Hematopoietic multipotent progenitor cell treated with erythropoietin and hydrocortisone succinate and interleukin-3 and kit ligand, for 15 days (in vitro differentiated cells): ENCODE measurements at regions not wholly inside any gene's neighbourhood (a gene's known extent, or its start where the extent isn't known, plus 50 kb on each side); places are given as distances from the start of the nearest gene placed in this dataset.
"Not testable (repeated sequence)": the region's sequence is repeated elsewhere in the genome, so short reads cannot be mapped to it uniquely, and the experiment has no call there.

Source experiments
- DNase-seq: peaks from one replicate; pipeline ENCODE4 v3.0.0-alpha.2; 2015; ENCODE audit warnings: low spot score

DNA sequence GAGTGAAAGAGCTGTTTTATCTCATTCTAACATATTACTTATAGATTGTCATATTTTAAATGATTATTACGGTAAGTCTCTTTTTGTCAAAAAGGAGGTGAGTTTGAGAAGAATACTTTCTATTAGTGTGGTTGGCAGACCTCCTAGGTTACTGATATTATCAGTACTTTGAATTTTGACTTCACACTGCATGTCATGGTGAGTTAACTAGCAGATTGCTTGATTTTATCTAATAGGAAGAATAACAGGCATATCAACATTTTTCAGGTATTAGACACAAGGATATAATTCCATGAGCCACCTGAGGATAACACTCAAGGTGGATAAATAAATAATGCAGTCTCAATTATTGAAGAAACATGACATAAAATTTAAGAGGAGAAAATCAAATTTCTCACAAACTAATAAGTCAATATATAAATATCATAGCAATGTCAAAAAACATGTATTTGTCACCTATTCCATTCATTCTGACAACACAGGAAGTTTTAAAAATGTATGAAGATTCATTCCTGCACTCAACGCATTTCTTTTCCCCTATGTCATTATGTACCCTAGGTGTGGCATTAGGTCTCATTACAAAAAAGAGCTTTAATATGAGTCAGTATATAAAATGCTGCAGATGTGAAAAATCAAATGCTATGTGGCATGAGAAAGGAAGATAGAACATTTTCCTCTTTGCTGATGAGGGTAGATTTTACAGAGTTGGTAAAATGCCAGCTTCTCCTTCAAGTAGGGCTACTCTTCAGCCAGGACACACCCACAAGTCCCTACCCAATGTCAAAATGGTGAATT lies 1621.6 kb downstream of the REEP3 start:
- no peak for DNase-seq

DNA sequence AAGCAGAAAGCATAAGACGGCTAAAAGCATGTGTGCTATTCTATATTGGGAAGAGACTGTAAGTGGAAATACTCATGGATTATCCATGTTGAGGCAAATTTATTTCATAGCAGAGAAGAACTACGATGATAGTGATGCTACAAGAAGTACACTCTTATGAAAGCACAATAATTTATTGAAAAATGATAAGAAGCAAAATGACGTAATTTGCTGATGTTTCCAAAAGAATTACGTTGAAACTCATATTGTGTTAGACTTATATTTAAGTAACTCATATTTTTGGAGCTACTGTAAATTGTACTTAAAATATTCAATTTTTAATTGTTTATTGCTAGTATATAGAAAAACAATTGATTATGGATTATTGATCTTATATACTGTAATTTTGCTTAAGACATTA lies 1622.5 kb downstream of the REEP3 start:
- no peak for DNase-seq

- no peak for DNase-seq
These were observed 1628.7 kb downstream of the REEP3 start for GRCh38 chr10:65149878-65150277.

DNA sequence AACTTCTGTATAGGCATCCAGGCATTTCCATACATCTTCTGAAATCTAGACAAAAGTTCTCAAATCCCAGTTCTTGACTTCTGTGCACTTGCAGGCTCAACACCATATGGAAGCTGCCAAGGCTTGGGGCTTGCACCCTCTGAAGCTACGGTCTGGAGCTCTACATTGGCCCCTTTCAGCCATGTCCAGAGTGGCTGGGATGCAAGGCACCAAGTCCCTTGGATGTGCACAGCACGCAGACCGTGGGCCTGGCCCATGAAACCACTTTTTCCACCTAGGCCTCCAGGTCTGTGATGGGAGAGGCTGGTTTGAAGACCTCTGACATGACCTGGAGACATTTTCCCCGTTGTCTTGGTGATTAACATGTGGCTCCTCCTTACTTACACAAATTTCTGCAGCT lies 1645.1 kb downstream of the REEP3 start:
- DNase-seq, result no peak

DNA sequence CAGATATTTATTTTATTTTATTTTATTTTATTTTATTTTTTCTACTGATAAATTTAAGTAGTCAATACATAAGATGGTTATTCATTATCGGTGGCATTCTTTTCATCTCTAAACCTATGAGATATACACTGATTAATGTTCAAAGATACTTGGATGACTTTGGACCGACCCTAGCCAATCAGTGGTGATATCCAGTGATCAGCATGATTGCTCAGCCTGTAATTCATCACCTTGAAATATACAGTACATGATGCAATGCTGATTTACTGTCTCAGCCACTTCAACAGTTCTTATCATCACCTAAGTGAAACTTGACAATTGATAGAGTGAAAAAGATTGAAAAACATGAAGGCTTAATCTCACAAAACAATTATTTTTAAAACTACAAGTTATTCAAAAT lies 1651.0 kb downstream of the REEP3 start:
- DNase-seq, result no peak

- DNase-seq, result no peak
These were observed 1655.8 kb downstream of the REEP3 start for GRCh38 chr10:65176994-65177393.

- DNase-seq, result no peak
These were observed 1662.0 kb downstream of the REEP3 start for GRCh38 chr10:65183236-65183635.

DNA sequence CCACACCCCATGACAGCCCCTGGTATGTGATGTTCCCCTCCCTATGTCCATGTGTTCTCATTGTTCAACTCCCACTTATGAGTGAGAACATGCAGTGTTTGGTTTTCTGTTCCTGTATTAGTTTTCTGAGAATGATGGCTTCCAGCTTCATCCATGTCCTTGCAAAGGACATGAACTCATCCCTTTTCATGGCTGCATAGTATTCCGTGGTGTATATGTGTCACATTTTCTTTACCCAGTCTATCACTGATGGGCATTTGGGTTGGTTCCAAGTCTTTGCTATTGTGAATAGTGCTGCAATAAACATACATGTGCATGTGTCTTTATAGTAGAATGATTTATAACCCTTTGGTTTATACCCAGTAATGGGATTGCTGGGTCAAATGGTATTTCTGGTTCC lies 1665.5 kb downstream of the REEP3 start:
- not testable (repeated sequence) for DNase-seq

DNA sequence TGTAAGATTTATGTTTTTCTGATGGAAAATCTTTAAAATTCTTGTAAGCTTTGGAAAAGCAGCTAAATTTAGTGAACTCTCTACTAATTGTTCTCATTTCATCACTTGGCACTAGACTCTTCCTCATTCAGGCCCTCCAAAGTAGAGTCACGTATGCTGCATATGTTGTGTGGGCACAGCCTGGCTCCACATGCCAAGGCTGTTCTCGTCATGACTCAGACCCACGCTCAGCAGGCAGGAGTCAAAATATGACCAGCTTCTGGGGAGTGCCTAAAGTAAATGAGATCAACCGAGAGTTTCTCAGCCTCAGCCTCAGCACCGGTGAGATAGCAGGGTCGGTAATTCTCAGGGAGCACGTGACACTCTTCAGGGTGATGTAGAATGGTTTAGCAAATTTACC lies 1672.9 kb downstream of the REEP3 start:
- no peak for DNase-seq

GRCh38 chr10:65194555-65194954 lies 1673.4 kb downstream of the REEP3 start:
- DNase-seq, result no peak

DNA sequence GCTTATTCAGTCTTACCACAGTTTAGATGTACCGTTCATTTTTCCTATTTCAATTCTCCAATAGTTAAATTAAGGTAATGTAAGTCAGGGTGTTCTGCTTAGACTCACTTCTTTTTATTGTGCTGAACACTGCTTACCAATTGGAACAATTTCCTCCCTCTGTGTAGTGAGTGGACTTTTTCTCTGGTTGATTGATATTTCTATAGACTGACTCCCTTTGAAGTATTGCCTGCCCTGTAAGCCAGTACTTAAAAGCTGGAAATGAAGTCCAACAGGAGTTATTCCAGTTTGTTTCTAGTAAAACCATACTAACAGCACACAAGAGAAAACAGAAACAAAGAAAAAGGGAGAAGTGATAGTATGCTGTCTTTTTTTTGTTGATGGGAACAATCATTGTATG lies 1674.9 kb downstream of the REEP3 start:
- DNase-seq, result no peak

GRCh38 chr10:65197935-65198334 lies 1676.7 kb downstream of the REEP3 start:
- DNase-seq, result no peak

GRCh38 chr10:65201491-65201890 lies 1680.3 kb downstream of the REEP3 start:
- DNase-seq, result no peak

DNA sequence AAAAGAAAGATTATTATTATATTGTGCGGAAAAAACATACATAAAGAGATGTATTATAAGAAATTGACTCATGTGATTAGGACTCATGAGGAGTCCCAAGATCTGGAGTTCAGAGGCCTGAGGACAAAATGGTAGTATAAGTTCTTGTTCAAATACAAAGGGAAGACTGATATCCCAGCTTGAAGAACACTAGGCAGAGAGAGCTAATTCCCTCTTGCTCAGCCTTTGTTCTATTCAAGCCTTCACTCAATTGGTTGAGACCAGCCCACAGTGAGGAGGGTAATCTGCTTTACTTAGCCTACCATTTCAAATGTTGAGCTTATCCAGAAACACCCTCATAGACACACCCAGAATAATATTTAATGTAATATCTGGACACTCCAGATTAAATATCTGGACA lies 1683.8 kb downstream of the REEP3 start:
- DNase-seq, result no peak

DNA sequence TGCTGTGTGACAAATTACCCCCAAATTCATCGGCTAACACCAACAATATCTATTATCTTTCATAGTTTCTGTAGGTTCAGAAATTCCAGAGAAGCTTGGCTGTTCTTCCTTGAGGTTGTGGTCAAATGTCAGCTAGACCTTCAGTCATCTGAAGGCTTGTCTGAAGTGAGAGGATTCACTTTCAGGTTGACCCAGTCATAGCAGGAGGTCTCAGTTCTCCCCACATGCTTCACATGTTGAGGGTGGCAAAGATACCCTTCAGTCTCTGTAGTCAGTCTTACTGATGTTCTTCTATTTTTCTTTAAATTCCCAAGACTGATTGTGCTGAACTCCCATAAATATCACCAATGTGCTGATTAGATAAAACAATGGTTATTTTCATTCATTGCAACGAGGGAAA lies 1692.0 kb downstream of the REEP3 start:
- DNase-seq, result no peak

DNA sequence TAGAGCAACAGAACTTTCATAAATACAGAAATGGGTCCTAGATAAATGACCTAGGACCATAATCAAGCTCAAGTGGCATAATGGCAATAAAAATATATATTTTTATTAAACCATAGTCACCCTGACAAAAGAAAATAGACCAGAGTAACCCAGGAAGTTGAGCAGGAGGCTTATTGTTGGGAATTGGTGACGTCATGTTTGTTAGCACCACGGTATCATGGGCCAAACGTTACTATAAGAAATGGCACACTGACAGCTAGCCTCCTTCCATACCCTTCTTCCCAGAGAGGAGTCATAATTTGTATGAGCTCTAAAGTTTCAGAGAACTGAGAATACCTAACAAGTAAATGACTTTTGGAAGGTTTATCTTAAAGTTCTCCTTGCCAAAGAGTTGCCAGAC lies 1698.2 kb downstream of the REEP3 start:
- DNase-seq, result no peak

GRCh38 chr10:65231148-65231547 lies 1694.7 kb upstream of the LRRTM3 start:
- no peak for DNase-seq

- DNase-seq, result no peak
These were observed 1691.6 kb upstream of the LRRTM3 start for GRCh38 chr10:65234261-65234660.

- no peak for DNase-seq
These were observed 1690.6 kb upstream of the LRRTM3 start for GRCh38 chr10:65235266-65235665.

DNA sequence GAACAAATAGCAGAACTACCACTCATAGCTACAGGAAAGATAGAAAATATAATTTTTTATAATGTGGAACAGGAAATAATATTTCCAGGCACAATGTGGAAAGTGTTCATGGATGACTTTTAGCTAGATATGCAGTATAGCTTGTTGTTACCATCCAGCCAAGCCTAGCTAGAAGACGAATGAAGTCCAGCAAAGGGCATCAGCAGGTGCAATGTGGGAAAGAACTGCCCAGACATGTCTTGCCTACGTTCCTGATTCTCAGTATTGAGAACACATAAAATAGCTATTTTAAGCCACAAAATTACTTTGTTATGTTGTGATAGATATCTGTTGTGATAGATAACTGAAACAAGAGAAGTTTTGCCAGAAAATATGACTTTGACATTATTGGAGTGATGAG lies 1690.0 kb upstream of the LRRTM3 start:
- DNase-seq, result no peak

GRCh38 chr10:65265451-65265954 lies 1660.3 kb upstream of the LRRTM3 start:
- DNase-seq, result no peak

DNA sequence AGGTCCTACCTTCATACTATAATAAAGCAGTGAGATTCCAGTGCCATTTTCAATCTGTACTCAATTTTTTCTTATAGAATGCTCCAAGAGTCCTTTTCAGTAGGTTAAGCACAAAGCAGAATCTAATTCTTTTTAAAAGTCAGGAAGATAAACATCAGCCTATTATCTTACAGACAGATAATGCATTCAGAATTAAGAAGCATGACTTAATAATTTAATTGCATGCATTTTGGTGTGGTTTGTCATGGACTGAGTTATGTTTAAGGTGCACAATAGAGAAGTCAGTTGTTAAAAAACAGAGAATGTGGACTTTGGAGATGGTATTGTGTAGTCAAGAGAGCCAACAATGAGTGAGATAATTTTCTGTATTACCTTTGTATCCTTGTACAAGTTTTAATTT lies 1656.3 kb upstream of the LRRTM3 start:
- not testable (repeated sequence) for DNase-seq

- DNase-seq, result no peak
These were observed 1654.9 kb upstream of the LRRTM3 start for GRCh38 chr10:65270969-65271368.

DNA sequence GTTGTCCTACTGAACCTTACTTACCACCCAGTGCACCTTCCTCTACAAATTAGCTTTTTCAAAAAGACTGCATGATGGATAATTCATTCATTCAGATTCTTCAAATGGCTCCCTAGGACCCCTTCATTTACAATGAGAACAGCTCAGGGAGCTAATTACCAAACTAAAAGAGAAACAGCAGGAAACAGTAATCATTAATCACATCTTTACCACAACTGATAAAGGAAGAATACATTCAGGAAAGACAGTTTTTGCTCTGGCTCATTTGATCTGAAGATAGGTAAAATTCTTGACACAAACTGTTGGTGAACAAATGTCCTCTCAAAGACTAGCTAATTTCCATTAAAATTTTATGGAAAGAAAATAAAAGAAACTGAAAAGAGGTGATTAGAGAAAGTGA lies 1652.7 kb upstream of the LRRTM3 start:
- no peak for DNase-seq
